ENCODE measurements at regions not wholly inside any gene's neighbourhood (a gene's known extent, or its start where the extent isn't known, plus 50 kb on each side); places are given as distances from the start of the nearest gene placed in this dataset.
A peak's percentile ranks its signal among the peaks of the same experiment; 100 is the strongest.
"Not testable (repeated sequence)": the region's sequence is repeated elsewhere in the genome, so short reads cannot be mapped to it uniquely, and the experiment has no call there.

DNA sequence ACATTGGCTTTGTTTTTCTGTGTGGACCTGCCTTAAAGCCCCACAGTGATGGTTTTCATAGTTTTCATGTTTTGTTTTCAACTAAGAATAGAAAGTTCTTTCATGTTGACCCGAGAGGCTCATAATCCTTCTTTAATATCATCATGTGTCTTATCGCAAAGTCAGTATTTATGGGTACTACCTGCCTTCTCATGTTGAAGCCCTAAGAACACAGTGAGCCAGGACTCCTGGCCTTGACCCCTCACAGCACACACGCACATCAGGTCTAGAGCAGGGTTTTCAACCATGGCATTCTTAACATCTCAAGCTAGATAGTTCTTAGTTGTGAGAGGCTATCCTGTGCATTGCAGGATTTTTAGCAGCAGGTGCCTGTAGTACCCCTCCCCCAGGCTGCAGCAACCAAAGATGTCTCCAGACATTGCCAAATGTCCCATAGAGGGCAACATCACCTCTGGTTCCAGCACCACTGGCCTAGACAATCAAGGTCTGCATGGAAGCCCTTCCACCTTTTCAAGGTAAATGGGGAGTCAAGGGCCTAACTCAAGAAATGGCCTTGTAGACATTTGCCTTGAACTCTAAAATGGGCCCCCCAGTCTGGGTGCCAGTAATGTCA is 118.3 kb downstream of the MTHFS start:
- DNase-seq: no peak
- no peak for ATAC-seq
- peaks cover 15% of the 10 kb centered on the region for H3K4me1 Mint-ChIP-seq
- H3K27ac Mint-ChIP-seq: no peak overlapping the region
- H3K9me3 Mint-ChIP-seq (ENCODE audit: low read depth): peaks cover 11% of the 10 kb centered on the region
- CTCF ChIA-PET: interaction anchor here (1.3 to 1.4 kb wide), 2 partner anchors 10 to 75 kb away, joined by 3 read pairs; no protein-coding TSS in a partner anchor
- peaks cover 8% of the 10 kb centered on the region for H3K36me3 Mint-ChIP-seq
- H3K27me3 Mint-ChIP-seq: peaks cover 20% of the 10 kb centered on the region
- no peak overlapping the region for H3K4me3 Mint-ChIP-seq

DNA sequence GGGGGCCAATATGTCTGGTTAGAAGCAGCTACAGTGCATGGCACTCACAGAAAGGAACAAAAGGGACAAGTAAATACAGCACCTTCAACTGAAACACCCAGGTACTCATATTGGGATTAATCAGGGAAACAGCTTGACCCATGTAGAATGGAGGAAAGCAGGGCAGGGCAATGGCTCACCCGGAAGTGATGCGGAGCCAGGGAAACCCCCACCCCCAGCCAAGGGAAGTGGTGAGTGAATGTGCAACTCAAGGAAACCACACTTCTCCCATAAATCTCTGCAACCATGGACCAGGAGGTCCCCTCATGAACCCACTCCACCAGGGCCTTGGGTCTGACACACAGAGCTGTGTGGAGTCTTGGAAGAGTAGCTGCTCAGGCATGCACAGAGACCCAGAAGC is 117.1 kb downstream of the MTHFS start:
- DNase-seq: peak; percentile 68
- H3K9me3 Mint-ChIP-seq (ENCODE audit: low read depth): peaks cover 13% of the 10 kb centered on the region
- CTCF ChIA-PET: interaction anchor here (1.1 to 1.8 kb wide), 3 partner anchors 13 to 184 kb away, joined by 3 to 4 read pairs (median 3); no protein-coding TSS in a partner anchor
- peak; percentile 68 for ATAC-seq
- H3K36me3 Mint-ChIP-seq: peaks cover 10% of the 10 kb centered on the region
- peaks cover 15% of the 10 kb centered on the region for H3K4me1 Mint-ChIP-seq
- H3K27me3 Mint-ChIP-seq: peaks cover 29% of the 10 kb centered on the region
- no peak overlapping the region for H3K4me3 Mint-ChIP-seq
- H3K27ac Mint-ChIP-seq: no peak overlapping the region

DNA sequence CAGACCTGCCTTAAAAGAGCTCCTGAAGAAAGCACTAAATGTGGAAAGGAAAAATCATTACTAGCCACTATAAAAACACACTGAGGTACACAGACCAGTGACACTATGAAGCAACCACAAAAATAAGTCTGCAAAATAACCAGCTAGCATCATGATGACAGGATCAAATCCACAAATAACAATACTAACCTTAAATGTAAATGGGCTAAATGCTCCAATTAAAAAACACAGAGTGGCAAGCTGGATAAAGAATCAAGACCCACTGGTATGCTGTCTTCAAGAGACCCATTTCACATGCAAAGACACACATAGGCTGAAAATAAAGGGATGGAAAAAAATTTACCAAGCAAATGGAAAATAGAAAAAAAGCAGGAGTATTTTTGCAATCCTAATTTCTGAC is 114.5 kb downstream of the MTHFS start:
- H3K9me3 Mint-ChIP-seq (ENCODE audit: low read depth): peaks cover 13% of the 10 kb centered on the region
- DNase-seq, H3K27ac Mint-ChIP-seq, ATAC-seq, H3K4me3 Mint-ChIP-seq, CTCF ChIA-PET: not testable (repeated sequence)
- H3K36me3 Mint-ChIP-seq: peaks cover 10% of the 10 kb centered on the region
- H3K27me3 Mint-ChIP-seq: peaks cover 37% of the 10 kb centered on the region
- peaks cover 12% of the 10 kb centered on the region for H3K4me1 Mint-ChIP-seq
